HepG2 (cell line): ENCODE measurements at regions not wholly inside any gene's neighbourhood (a gene's known extent, or its start where the extent isn't known, plus 50 kb on each side); places are given as distances from the start of the nearest gene placed in this dataset.

Experiments used
- ARNT ChIP-seq: fragments of 450-650 bp; IDR thresholded peaks from 2 replicates; pipeline ENCODE4 v1.6.1; 2017
- MBNL3 ChIP-seq: fragments of 250-450 bp; sonication (Bioruptor Pico); conservative IDR thresholded peaks from 2 replicates; pipeline ENCODE4 v1.8.0; 2022; ENCODE audit warnings: mild to moderate bottlenecking, inconsistent platforms
- NCOA5 ChIP-seq: sonication (generic); formaldehyde crosslinking; IDR thresholded peaks from 2 replicates; pipeline ENCODE4 v1.4.0; 2020; ENCODE audit warnings: missing genetic modification reagents
- NCOR1 ChIP-seq: fragments of 200-600 bp; sonication (generic); IDR thresholded peaks from 2 replicates; pipeline ENCODE4 v1.7.0; 2017; ENCODE audit warnings: antibody characterized with exemption, low read length, borderline replicate concordance
- PRMT3 ChIP-seq: sonication (generic); formaldehyde crosslinking; IDR thresholded peaks from 2 replicates; pipeline ENCODE4 v1.8.1; 2022; ENCODE audit warnings: low read depth, mild to moderate bottlenecking, moderate library complexity, missing genetic modification reagents, borderline replicate concordance
- RERE ChIP-seq: IDR thresholded peaks from 2 replicates; pipeline ENCODE4 v1.6.1; 2016; ENCODE audit warnings: low read depth, missing genetic modification reagents, missing compliant biosample characterization
- SIN3A ChIP-seq: IDR thresholded peaks from 2 replicates; pipeline ENCODE4 v1.6.1; 2011; ENCODE audit warnings: low read depth, mild to moderate bottlenecking, control low read depth, low read length, borderline replicate concordance
- SNAPC5 ChIP-seq: sonication (generic); formaldehyde crosslinking; IDR thresholded peaks from 2 replicates; pipeline ENCODE4 v1.8.1; 2023; ENCODE audit warnings: mild to moderate bottlenecking, missing genetic modification reagents, borderline replicate concordance
- SOX13 ChIP-seq, 3 experiments: fragments of 450-650 bp in 1 of 3; sonication (generic) in 1 of 3; formaldehyde crosslinking in 1 of 3; IDR thresholded peaks in 2 of 3; conservative IDR thresholded peaks in 1 of 3; 2 replicates each; pipeline versions ENCODE4 v1.5.0 to v1.6.1; 2016 to 2020; ENCODE audit warnings: antibody characterized with exemption in 1 of 3, mild to moderate bottlenecking in 1 of 3, missing compliant biosample characterization in 1 of 3, missing genetic modification reagents in 1 of 3, moderate library complexity in 1 of 3
- ZBTB38 ChIP-seq: sonication (generic); formaldehyde crosslinking; IDR thresholded peaks from 2 replicates; pipeline ENCODE4 v1.5.1; 2020; ENCODE audit warnings: mild to moderate bottlenecking, missing genetic modification reagents
- ZNF10 ChIP-seq: sonication (generic); formaldehyde crosslinking; IDR thresholded peaks from 2 replicates; pipeline ENCODE4 v1.4.0; 2020; ENCODE audit warnings: mild to moderate bottlenecking, low read depth, missing genetic modification reagents, borderline replicate concordance
- ZNF207 ChIP-seq: fragments of 450-650 bp; IDR thresholded peaks from 2 replicates; pipeline ENCODE4 v1.6.1; 2016; ENCODE audit warnings: antibody characterized with exemption, borderline replicate concordance
- ZNF3 ChIP-seq: IDR thresholded peaks from 2 replicates; pipeline ENCODE4 v1.7.0; 2017; ENCODE audit warnings: inconsistent platforms
- ZNF543 ChIP-seq: sonication (generic); formaldehyde crosslinking; IDR thresholded peaks from 2 replicates; pipeline ENCODE4 v1.4.0; 2020; ENCODE audit warnings: mild to moderate bottlenecking, missing genetic modification reagents
- ZNF549 ChIP-seq: sonication (generic); formaldehyde crosslinking; IDR thresholded peaks from 2 replicates; pipeline ENCODE4 v1.5.0; 2020; ENCODE audit warnings: missing genetic modification reagents
- ZNF572 ChIP-seq: sonication (generic); formaldehyde crosslinking; IDR thresholded peaks from 2 replicates; pipeline ENCODE4 v1.5.1; 2020; ENCODE audit warnings: mild to moderate bottlenecking, missing genetic modification reagents
- TF ChIP-seq, protein P1 (sequence below), 2 experiments: fragments of 450-650 bp in 1 of 2; sonication (generic) in 1 of 2; formaldehyde crosslinking; IDR thresholded peaks; 2 replicates each; pipeline versions ENCODE4 v1.5.0 to v1.8.0; 2020 to 2022; ENCODE audit warnings: mild to moderate bottlenecking in 1 of 2, missing genetic modification reagents in 1 of 2
- TF ChIP-seq, protein P2 (sequence below): sonication (generic); formaldehyde crosslinking; IDR thresholded peaks from 2 replicates; pipeline ENCODE4 v1.4.0; 2020; ENCODE audit warnings: missing genetic modification reagents
- TF ChIP-seq, protein P3 (sequence below): sonication (generic); formaldehyde crosslinking; IDR thresholded peaks from 2 replicates; pipeline ENCODE4 v1.5.0; 2020; ENCODE audit warnings: mild to moderate bottlenecking, missing genetic modification reagents

GRCh38 chr4:3819210-3819919, 53.2 kb downstream of the ADRA2C start (continued):
- TF ChIP-seq, protein P1, sequence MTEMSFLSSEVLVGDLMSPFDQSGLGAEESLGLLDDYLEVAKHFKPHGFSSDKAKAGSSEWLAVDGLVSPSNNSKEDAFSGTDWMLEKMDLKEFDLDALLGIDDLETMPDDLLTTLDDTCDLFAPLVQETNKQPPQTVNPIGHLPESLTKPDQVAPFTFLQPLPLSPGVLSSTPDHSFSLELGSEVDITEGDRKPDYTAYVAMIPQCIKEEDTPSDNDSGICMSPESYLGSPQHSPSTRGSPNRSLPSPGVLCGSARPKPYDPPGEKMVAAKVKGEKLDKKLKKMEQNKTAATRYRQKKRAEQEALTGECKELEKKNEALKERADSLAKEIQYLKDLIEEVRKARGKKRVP (CRISPR knock-in tag; IDR thresholded peaks at IDR 0.05) = no peak
- TF ChIP-seq ZNF3 (CRISPR knock-in tag) = 0 out of 2 replicates have a peak, but pooled peaks have one; percentile 4
- TF ChIP-seq NCOR1 = peak; percentile 58; the same call in 1 of the 2 replicates
- no peak for TF ChIP-seq ZNF207
- peak; percentile 69 for TF ChIP-seq ZBTB38 (CRISPR knock-in tag)
- no peak for TF ChIP-seq ZNF10
- TF ChIP-seq SNAPC5 = no peak
- TF ChIP-seq ZNF543 = no peak
- TF ChIP-seq SIN3A = no peak
- no peak for TF ChIP-seq NCOA5 (CRISPR knock-in tag)
- TF ChIP-seq PRMT3 (CRISPR knock-in tag) = no peak
- no peak for TF ChIP-seq ZNF549 (CRISPR knock-in tag)
- TF ChIP-seq, protein P2, sequence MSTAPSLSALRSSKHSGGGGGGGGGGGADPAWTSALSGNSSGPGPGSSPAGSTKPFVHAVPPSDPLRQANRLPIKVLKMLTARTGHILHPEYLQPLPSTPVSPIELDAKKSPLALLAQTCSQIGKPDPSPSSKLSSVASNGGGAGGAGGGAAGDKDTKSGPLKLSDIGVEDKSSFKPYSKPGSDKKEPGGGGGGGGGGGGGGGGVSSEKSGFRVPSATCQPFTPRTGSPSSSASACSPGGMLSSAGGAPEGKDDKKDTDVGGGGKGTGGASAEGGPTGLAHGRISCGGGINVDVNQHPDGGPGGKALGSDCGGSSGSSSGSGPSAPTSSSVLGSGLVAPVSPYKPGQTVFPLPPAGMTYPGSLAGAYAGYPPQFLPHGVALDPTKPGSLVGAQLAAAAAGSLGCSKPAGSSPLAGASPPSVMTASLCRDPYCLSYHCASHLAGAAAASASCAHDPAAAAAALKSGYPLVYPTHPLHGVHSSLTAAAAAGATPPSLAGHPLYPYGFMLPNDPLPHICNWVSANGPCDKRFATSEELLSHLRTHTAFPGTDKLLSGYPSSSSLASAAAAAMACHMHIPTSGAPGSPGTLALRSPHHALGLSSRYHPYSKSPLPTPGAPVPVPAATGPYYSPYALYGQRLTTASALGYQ (CRISPR knock-in tag) = 0 out of 2 replicates have a peak, but pooled peaks have one; percentile 35
- TF ChIP-seq, protein P3, sequence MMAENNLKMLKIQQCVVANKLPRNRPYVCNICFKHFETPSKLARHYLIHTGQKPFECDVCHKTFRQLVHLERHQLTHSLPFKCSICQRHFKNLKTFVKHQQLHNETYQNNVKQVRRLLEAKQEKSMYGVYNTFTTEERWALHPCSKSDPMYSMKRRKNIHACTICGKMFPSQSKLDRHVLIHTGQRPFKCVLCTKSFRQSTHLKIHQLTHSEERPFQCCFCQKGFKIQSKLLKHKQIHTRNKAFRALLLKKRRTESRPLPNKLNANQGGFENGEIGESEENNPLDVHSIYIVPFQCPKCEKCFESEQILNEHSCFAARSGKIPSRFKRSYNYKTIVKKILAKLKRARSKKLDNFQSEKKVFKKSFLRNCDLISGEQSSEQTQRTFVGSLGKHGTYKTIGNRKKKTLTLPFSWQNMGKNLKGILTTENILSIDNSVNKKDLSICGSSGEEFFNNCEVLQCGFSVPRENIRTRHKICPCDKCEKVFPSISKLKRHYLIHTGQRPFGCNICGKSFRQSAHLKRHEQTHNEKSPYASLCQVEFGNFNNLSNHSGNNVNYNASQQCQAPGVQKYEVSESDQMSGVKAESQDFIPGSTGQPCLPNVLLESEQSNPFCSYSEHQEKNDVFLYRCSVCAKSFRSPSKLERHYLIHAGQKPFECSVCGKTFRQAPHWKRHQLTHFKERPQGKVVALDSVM = no peak
- TF ChIP-seq ARNT = no peak
- no peak for TF ChIP-seq RERE (CRISPR knock-in tag)
- TF ChIP-seq ZNF572 = no peak
- no peak for TF ChIP-seq MBNL3 (CRISPR knock-in tag)
- TF ChIP-seq SOX13 (IDR thresholded peaks at IDR 0.05) = no peak
- TF ChIP-seq SOX13 (CRISPR knock-in tag; conservative IDR thresholded peaks at IDR 0.05 in 1 of 2, IDR thresholded peaks at IDR 0.05 in 1 of 2) = peak in 1 of 2 experiments; percentile 41; a peak in 1 of 4 replicates
